Panc1 (cell line): ENCODE measurements at regions not wholly inside any gene's neighbourhood (a gene's known extent, or its start where the extent isn't known, plus 50 kb on each side); places are given as distances from the start of the nearest gene placed in this dataset.

ENCODE experiments used
- ATAC-seq: fragments of 200-7000 bp; cut with Tn5 transposase; 2 replicates; pipeline ENCODE4 v1.9.1; 2020; ENCODE audit warnings: mild to moderate bottlenecking, moderate library complexity
- BruUV-seq: library from RNA; stranded (reverse); fragments of 400-500 nt; replicated peaks from 2 replicates; lab custom pipeline; 2021; lab: Mats Ljungman, UMichigan
- CTCF ChIA-PET: fragments of 300-600 bp; sonication (Branson Sonifier 250); formaldehyde crosslinking; loops from one replicate; lab custom pipeline; 2022; ENCODE audit warnings: antibody characterized with exemption; lab: Charles Lee
- POLR2A ChIA-PET: fragments of 300-600 bp; sonication (Branson Sonifier 250); formaldehyde crosslinking; loops from one replicate; lab custom pipeline; 2022; ENCODE audit warnings: antibody characterized with exemption; lab: Charles Lee
- DNase-seq: peaks from one replicate; pipeline ENCODE4 v3.0.0-alpha.2; 2010; ENCODE audit warnings: low read depth, low spot score
- H3K27ac ChIP-seq: 2 replicates; pipeline ENCODE4 v1.5.1; 2011; ENCODE audit warnings: mild to moderate bottlenecking, low read length, inconsistent platforms
- H3K27me3 ChIP-seq: fragments of 200-500 bp; sonication (Bioruptor generic); 2 replicates; pipeline ENCODE4 v1.6.0; 2014; ENCODE audit warnings: low read length, inconsistent platforms; ENCODE audit not compliant: control insufficient read depth, insufficient read depth
- H3K36me3 ChIP-seq: fragments of 200-500 bp; sonication (Bioruptor generic); 2 replicates; pipeline ENCODE4 v1.5.1; 2014; ENCODE audit warnings: inconsistent platforms, mild to moderate bottlenecking, low read length, moderate library complexity; ENCODE audit not compliant: control insufficient read depth, insufficient read depth
- H3K4me1 ChIP-seq: 2 replicates; pipeline ENCODE4 v1.5.1; 2011; ENCODE audit warnings: inconsistent platforms, mild to moderate bottlenecking, low read length, moderate library complexity; ENCODE audit not compliant: control insufficient read depth, insufficient read depth
- H3K4me3 ChIP-seq, 2 experiments: 2 replicates each; pipeline ENCODE4 v1.5.1; 2011 to 2012; ENCODE audit warnings: low read depth in 2 of 2, low read length in 2 of 2, mild to moderate bottlenecking in 2 of 2, inconsistent platforms in 1 of 2, moderate library complexity in 1 of 2
- H3K9me3 ChIP-seq: fragments of 200-500 bp; sonication (Bioruptor generic); 2 replicates; pipeline ENCODE4 v1.5.1; 2014; ENCODE audit warnings: low read depth, mild to moderate bottlenecking, inconsistent platforms, low read length, moderate library complexity; ENCODE audit not compliant: control insufficient read depth, insufficient read depth
- CTCF ChIP-seq: fragments of 450-650 bp; IDR thresholded peaks from 2 replicates; pipeline ENCODE4 v1.5.1; 2017; ENCODE audit warnings: mild to moderate bottlenecking
- POLR2AphosphoS5 ChIP-seq: IDR thresholded peaks from 2 replicates; pipeline ENCODE4 v1.6.1; 2012; ENCODE audit warnings: mild to moderate bottlenecking, low read depth, low read length, moderate library complexity
- REST ChIP-seq, 2 experiments: IDR thresholded peaks; 2 replicates each; pipeline ENCODE4 v1.6.1; 2011 to 2012; ENCODE audit warnings: low read depth in 2 of 2, control low read depth in 1 of 2, low read length in 1 of 2, mild to moderate bottlenecking in 1 of 2, moderate library complexity in 1 of 2; ENCODE audit not compliant: insufficient read depth in 1 of 2
- SIN3A ChIP-seq: IDR thresholded peaks from 2 replicates; pipeline ENCODE4 v1.6.1; 2012; ENCODE audit warnings: low read depth, mild to moderate bottlenecking, low read length, moderate library complexity, borderline replicate concordance; ENCODE audit not compliant: insufficient read depth
- TCF7L2 ChIP-seq: IDR thresholded peaks from 2 replicates; pipeline ENCODE4 v1.6.1; 2011; ENCODE audit warnings: mild to moderate bottlenecking, low read depth, low read length, inconsistent platforms
- in situ Hi-C: cut with HindIII; loops from 2 replicates; pipeline ENCODE4 v1.10.0; 2016; ENCODE audit warnings: low sequenced_read_pairs, low pct_unique_long_range_greater_than_20kb
- intact Hi-C: fragments of 100-400 bp; cut with micrococcal nuclease; formaldehyde crosslinking; loops from one replicate; pipeline ENCODE4 v1.10.0; 2022; ENCODE audit not compliant: unreplicated experiment

- POLR2A ChIA-PET = no interaction called here
Measured at GRCh38 chr2:56108806-56109205, 75.0 kb upstream of the CCDC85A start.

GRCh38 chr2:56109994-56110393, 73.8 kb upstream of the CCDC85A start:
- no peak for TF ChIP-seq REST (IDR thresholded peaks at IDR 0.05; ENCODE audit: insufficient read depth in 1 of 2, low read depth in 2 of 2, low read length in 1 of 2)
- no peak for TF ChIP-seq SIN3A
- no peak for TF ChIP-seq CTCF
- no peak for TF ChIP-seq POLR2AphosphoS5
- TF ChIP-seq TCF7L2 = no peak
- no peaks in the 10 kb centered on the region for H3K36me3 ChIP-seq
- no peaks in the 10 kb centered on the region for H3K27me3 ChIP-seq
- in situ Hi-C loops = no loop called here
- ATAC-seq (no peak), DNase-seq (no peak)
- ChIA-PET POLR2A (no interaction called here), CTCF (no interaction called here)
- no peak overlapping the region for H3K4me3 ChIP-seq
- no peaks in the 10 kb centered on the region for H3K4me1 ChIP-seq
- intact Hi-C loops = no loop called here
- no peaks in the 10 kb centered on the region for H3K9me3 ChIP-seq
- H3K27ac ChIP-seq = no peak overlapping the region
- BruUV-seq = no TSS peak

More at GRCh38 chr2:56108806-56109205, 75.0 kb upstream of the CCDC85A start:
- intact Hi-C loops = no loop called here
- Histone ChIP-seq H3K4me3 (no peak overlapping the region), H3K27me3 (no peaks in the 10 kb centered on the region), H3K9me3 (no peaks in the 10 kb centered on the region), H3K4me1 (no peaks in the 10 kb centered on the region), H3K36me3 (no peaks in the 10 kb centered on the region), H3K27ac (no peak overlapping the region)
- BruUV-seq = no TSS peak
- DNase-seq (no peak), ATAC-seq (no peak)
- in situ Hi-C loops = no loop called here
- TF ChIP-seq TCF7L2 (no peak), POLR2AphosphoS5 (no peak), SIN3A (no peak), REST (IDR thresholded peaks at IDR 0.05; ENCODE audit: insufficient read depth in 1 of 2, low read depth in 2 of 2, low read length in 1 of 2) (no peak), CTCF (peak; percentile 21; the same call in 1 of the 2 replicates)
- CTCF ChIA-PET = no interaction called here
